Vagina (tissue), 2 donors: ENCODE measurements at regions not wholly inside any gene's neighbourhood (a gene's known extent, or its start where the extent isn't known, plus 50 kb on each side); places are given as distances from the start of the nearest gene placed in this dataset.
"Not testable (repeated sequence)": the region's sequence is repeated elsewhere in the genome, so short reads cannot be mapped to it uniquely, and the experiment has no call there.

Experiments used
- DNase-seq, 2 donors: peaks; one replicate each; pipeline ENCODE4 v3.0.0-alpha.2; 2017; ENCODE audit errors: extremely low spot score in 2 of 2
- H3K27ac ChIP-seq: fragments of 200-600 bp; sonication (generic); one replicate; pipeline ENCODE4 v1.5.1; 2019
- H3K27me3 ChIP-seq: fragments of 200-600 bp; sonication (generic); one replicate; pipeline ENCODE4 v1.5.1; 2019
- H3K36me3 ChIP-seq, 2 donors: fragments of 200-600 bp; sonication (generic); one replicate each; pipeline ENCODE4 v1.5.1; 2017 to 2019
- H3K4me1 ChIP-seq: fragments of 200-600 bp; sonication (generic); one replicate; pipeline ENCODE4 v1.5.1; 2019
- H3K4me3 ChIP-seq, 2 donors: fragments of 200-600 bp; sonication (generic); 1 replicate in 1 of 2; 2 replicates in 1 of 2; pipeline ENCODE4 v1.5.1; 2016 to 2019
- H3K9me3 ChIP-seq: fragments of 200-600 bp; sonication (generic); one replicate; pipeline ENCODE4 v1.5.1; 2019
- CTCF ChIP-seq, 3 experiments: fragments of 450-650 bp in 2 of 3; fragments of 200-600 bp in 1 of 3; sonication (generic) in 1 of 3; IDR thresholded peaks; one replicate each; pipeline ENCODE4 v1.5.1; 2017 to 2019; ENCODE audit warnings: antibody characterized with exemption in 3 of 3, mild to moderate bottlenecking in 2 of 3, moderate library complexity in 2 of 3
- POLR2A ChIP-seq, 2 donors: fragments of 450-650 bp; IDR thresholded peaks; one replicate each; pipeline ENCODE4 v1.6.1; 2017; ENCODE audit warnings: antibody characterized with exemption in 2 of 2, mild to moderate bottlenecking in 2 of 2, moderate library complexity in 2 of 2
- POLR2AphosphoS5 ChIP-seq, 2 donors: sonication (generic); formaldehyde crosslinking; IDR thresholded peaks; one replicate each; pipeline ENCODE4 v1.9.0; 2017; ENCODE audit warnings: antibody characterized with exemption in 2 of 2, mild to moderate bottlenecking in 2 of 2, low read depth in 1 of 2; ENCODE audit not compliant: insufficient read depth in 1 of 2
- intact Hi-C: fragments of 100-400 bp; cut with DNase I; formaldehyde crosslinking; loops from one replicate; pipeline ENCODE4 v1.15.1; 2023

GRCh38 chrX:122133478-122133877 is 1050.6 kb upstream of the GRIA3 start:
- DNase-seq: no peak
- Histone ChIP-seq H3K4me1 (no peaks in the 10 kb centered on the region), H3K9me3 (no peaks in the 10 kb centered on the region), H3K4me3 (no peak overlapping the region), H3K27ac (no peak overlapping the region), H3K27me3 (no peaks in the 10 kb centered on the region), H3K36me3 (no peaks in the 10 kb centered on the region)
- TF ChIP-seq CTCF (IDR thresholded peaks at IDR 0.05) (no peak), POLR2A (IDR thresholded peaks at IDR 0.05) (no peak), POLR2AphosphoS5 (IDR thresholded peaks at IDR 0.05; ENCODE audit: insufficient read depth in 1 of 2, low read depth in 1 of 2) (no peak)
- intact Hi-C loops: no loop called here

GRCh38 chrX:122134291-122134690 is 1049.8 kb upstream of the GRIA3 start:
- DNase-seq: no peak
- H3K9me3 ChIP-seq: no peaks in the 10 kb centered on the region
- H3K4me3 ChIP-seq: no peak overlapping the region
- H3K4me1 ChIP-seq: no peaks in the 10 kb centered on the region
- no peaks in the 10 kb centered on the region for H3K27me3 ChIP-seq
- H3K36me3 ChIP-seq: no peaks in the 10 kb centered on the region
- intact Hi-C loops: no loop called here
- TF ChIP-seq CTCF (IDR thresholded peaks at IDR 0.05) (no peak), POLR2AphosphoS5 (IDR thresholded peaks at IDR 0.05; ENCODE audit: insufficient read depth in 1 of 2, low read depth in 1 of 2) (no peak), POLR2A (IDR thresholded peaks at IDR 0.05) (no peak)
- H3K27ac ChIP-seq: no peak overlapping the region

- Histone ChIP-seq H3K4me3 (no peak overlapping the region), H3K4me1 (no peaks in the 10 kb centered on the region), H3K9me3 (no peaks in the 10 kb centered on the region), H3K27ac (no peak overlapping the region), H3K27me3 (no peaks in the 10 kb centered on the region), H3K36me3 (no peaks in the 10 kb centered on the region)
- no peak for TF ChIP-seq POLR2AphosphoS5 (IDR thresholded peaks at IDR 0.05; ENCODE audit: insufficient read depth in 1 of 2, low read depth in 1 of 2)
- TF ChIP-seq POLR2A (IDR thresholded peaks at IDR 0.05): no peak
- no peak for TF ChIP-seq CTCF (IDR thresholded peaks at IDR 0.05)
- intact Hi-C loops: no loop called here
- no peak for DNase-seq
These were observed 1049.0 kb upstream of the GRIA3 start for GRCh38 chrX:122135070-122135469.

GRCh38 chrX:122140219-122140618 is 1043.9 kb upstream of the GRIA3 start:
- H3K4me1 ChIP-seq, H3K9me3 ChIP-seq, H3K27me3 ChIP-seq, DNase-seq, H3K4me3 ChIP-seq, intact Hi-C loops, H3K27ac ChIP-seq, H3K36me3 ChIP-seq: not testable (repeated sequence)

- Histone ChIP-seq H3K27me3 (no peaks in the 10 kb centered on the region), H3K9me3 (no peaks in the 10 kb centered on the region), H3K4me1 (no peaks in the 10 kb centered on the region), H3K27ac (no peak overlapping the region), H3K36me3 (no peaks in the 10 kb centered on the region), H3K4me3 (no peak overlapping the region)
- TF ChIP-seq CTCF (IDR thresholded peaks at IDR 0.05): no peak
- TF ChIP-seq POLR2AphosphoS5 (IDR thresholded peaks at IDR 0.05; ENCODE audit: insufficient read depth in 1 of 2, low read depth in 1 of 2): no peak
- no peak for DNase-seq
- intact Hi-C loops: no loop called here
These were observed 1030.1 kb upstream of the GRIA3 start for GRCh38 chrX:122154019-122154418.

- H3K9me3 ChIP-seq: no peaks in the 10 kb centered on the region
- no peaks in the 10 kb centered on the region for H3K36me3 ChIP-seq
- H3K4me1 ChIP-seq: no peaks in the 10 kb centered on the region
- no peak overlapping the region for H3K4me3 ChIP-seq
- intact Hi-C loops: no loop called here
- DNase-seq: no peak
- no peaks in the 10 kb centered on the region for H3K27me3 ChIP-seq
- H3K27ac ChIP-seq: no peak overlapping the region
- no peak for TF ChIP-seq CTCF (IDR thresholded peaks at IDR 0.05)
These were observed 1015.8 kb upstream of the GRIA3 start for GRCh38 chrX:122168241-122168640.
